ENCODE measurements at regions not wholly inside any gene's neighbourhood (a gene's known extent, or its start where the extent isn't known, plus 50 kb on each side); places are given as distances from the start of the nearest gene placed in this dataset.

DNA sequence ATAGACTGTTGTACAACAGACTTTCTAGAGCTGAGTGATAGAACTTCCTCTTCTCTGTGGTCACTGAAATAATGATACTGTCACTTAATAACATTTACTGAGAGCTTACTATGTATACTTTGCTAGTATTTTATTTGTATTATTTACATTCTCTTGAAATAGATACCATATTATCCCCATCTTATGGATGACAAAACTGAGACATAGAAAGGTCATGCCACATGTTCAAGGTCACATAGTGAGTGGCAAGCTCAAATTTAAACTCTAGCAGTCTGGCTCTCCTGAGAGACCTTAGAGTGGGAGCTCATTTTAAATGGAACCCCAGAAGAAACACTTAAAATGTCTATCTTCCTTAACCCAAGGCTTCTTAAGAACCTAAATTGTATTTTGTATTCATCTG lies 266.6 kb upstream of the CAMK1G start:
- POLR2A ChIA-PET: no interaction called here
- TF ChIP-seq BHLHE40 (IDR thresholded peaks at IDR 0.05; ENCODE audit: borderline replicate concordance): no peak

GRCh38 chr1:209318181-209319056 lies 265.1 kb upstream of the CAMK1G start:
- ChIA-PET CTCF (no interaction called here), POLR2A (no interaction called here)
- no peak for TF ChIP-seq FOXK2 (IDR thresholded peaks at IDR 0.05)
- no peak; the same call in 1 of the 2 replicates for TF ChIP-seq PKNOX1 (IDR thresholded peaks at IDR 0.05)
- TF ChIP-seq ELF4 (IDR thresholded peaks at IDR 0.05): no peak
- TF ChIP-seq NFRKB (IDR thresholded peaks at IDR 0.05): no peak
- TF ChIP-seq L3MBTL2 (conservative IDR thresholded peaks at IDR 0.05): no peak
- TF ChIP-seq CTBP1 (IDR thresholded peaks at IDR 0.05; ENCODE audit: borderline replicate concordance): no peak
- TF ChIP-seq BHLHE40 (IDR thresholded peaks at IDR 0.05; ENCODE audit: borderline replicate concordance): no peak
- no peak for TF ChIP-seq SUZ12 (IDR thresholded peaks at IDR 0.05)
- no peak for TF ChIP-seq SP1 (IDR thresholded peaks at IDR 0.05)
- TF ChIP-seq FOXA1 (IDR thresholded peaks at IDR 0.05): no peak
- TF ChIP-seq ZNF384 (IDR thresholded peaks at IDR 0.05): no peak
- no peak for TF ChIP-seq HDGF (IDR thresholded peaks at IDR 0.05; ENCODE audit: borderline replicate concordance)
- no peak for DNase-seq (ENCODE audit: extremely low spot score)

More for the DNA sequence above, 266.6 kb upstream of the CAMK1G start:
- no peak for DNase-seq (ENCODE audit: extremely low spot score)
- CTCF ChIA-PET: no interaction called here

DNA sequence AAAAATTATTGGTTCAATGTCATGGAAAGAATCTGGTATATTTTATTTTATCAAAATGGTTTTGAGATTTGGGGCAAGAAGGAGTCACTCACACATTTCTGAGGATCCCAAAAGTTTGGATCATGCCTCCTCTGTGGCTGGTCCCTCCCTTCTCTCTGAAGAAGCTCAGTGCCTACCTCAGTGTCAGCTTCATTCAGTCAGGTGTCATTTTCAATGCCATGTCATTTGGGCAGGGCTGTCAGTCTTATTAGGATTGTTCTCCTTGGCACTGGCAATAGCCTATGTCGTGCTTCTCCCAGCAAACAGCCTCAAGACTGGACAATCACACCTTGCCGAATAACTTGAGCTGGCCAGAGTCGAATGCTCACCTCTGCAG lies 264.5 kb upstream of the CAMK1G start:
- POLR2A ChIA-PET: no interaction called here
- CTCF ChIA-PET: no interaction called here
- no peak for TF ChIP-seq FOXA1 (IDR thresholded peaks at IDR 0.05)
- TF ChIP-seq ELF4 (IDR thresholded peaks at IDR 0.05): no peak
- no peak for TF ChIP-seq FOXK2 (IDR thresholded peaks at IDR 0.05)
- no peak for TF ChIP-seq PKNOX1 (IDR thresholded peaks at IDR 0.05)
- TF ChIP-seq TARDBP (IDR thresholded peaks at IDR 0.05): no peak
- TF ChIP-seq ARNT (IDR thresholded peaks at IDR 0.05): no peak
- no peak for TF ChIP-seq ZNF384 (IDR thresholded peaks at IDR 0.05)
- TF ChIP-seq CTBP1 (IDR thresholded peaks at IDR 0.05; ENCODE audit: borderline replicate concordance): no peak
- TF ChIP-seq BHLHE40 (IDR thresholded peaks at IDR 0.05; ENCODE audit: borderline replicate concordance): no peak
- no peak for TF ChIP-seq NFRKB (IDR thresholded peaks at IDR 0.05)
- TF ChIP-seq HDGF (IDR thresholded peaks at IDR 0.05; ENCODE audit: borderline replicate concordance): no peak
- no peak for TF ChIP-seq LEF1 (IDR thresholded peaks at IDR 0.05; ENCODE audit: borderline replicate concordance)
- no peak for TF ChIP-seq FOXM1 (IDR thresholded peaks at IDR 0.05; ENCODE audit: borderline replicate concordance)
- no peak for TF ChIP-seq L3MBTL2 (conservative IDR thresholded peaks at IDR 0.05)
- TF ChIP-seq SP1 (IDR thresholded peaks at IDR 0.05): no peak
- TF ChIP-seq SUZ12 (IDR thresholded peaks at IDR 0.05): no peak
- no peak for DNase-seq (ENCODE audit: extremely low spot score)

GRCh38 chr1:209319549-209319948 lies 264.0 kb upstream of the CAMK1G start:
- CTCF ChIA-PET: no interaction called here
- DNase-seq (ENCODE audit: extremely low spot score): no peak
- TF ChIP-seq NFRKB (IDR thresholded peaks at IDR 0.05) (no peak), SP1 (IDR thresholded peaks at IDR 0.05) (no peak), CTBP1 (IDR thresholded peaks at IDR 0.05; ENCODE audit: borderline replicate concordance) (no peak), L3MBTL2 (conservative IDR thresholded peaks at IDR 0.05) (no peak), FOXM1 (IDR thresholded peaks at IDR 0.05; ENCODE audit: borderline replicate concordance) (no peak), LEF1 (IDR thresholded peaks at IDR 0.05; ENCODE audit: borderline replicate concordance) (no peak), FOXK2 (IDR thresholded peaks at IDR 0.05) (no peak), ARNT (IDR thresholded peaks at IDR 0.05) (no peak), TARDBP (IDR thresholded peaks at IDR 0.05) (no peak), ELF4 (IDR thresholded peaks at IDR 0.05) (no peak), BHLHE40 (IDR thresholded peaks at IDR 0.05; ENCODE audit: borderline replicate concordance) (no peak), SUZ12 (IDR thresholded peaks at IDR 0.05) (no peak), PKNOX1 (IDR thresholded peaks at IDR 0.05) (no peak), FOXA1 (IDR thresholded peaks at IDR 0.05) (no peak), ZNF384 (IDR thresholded peaks at IDR 0.05) (no peak), HDGF (IDR thresholded peaks at IDR 0.05; ENCODE audit: borderline replicate concordance) (no peak)
- POLR2A ChIA-PET: no interaction called here

DNA sequence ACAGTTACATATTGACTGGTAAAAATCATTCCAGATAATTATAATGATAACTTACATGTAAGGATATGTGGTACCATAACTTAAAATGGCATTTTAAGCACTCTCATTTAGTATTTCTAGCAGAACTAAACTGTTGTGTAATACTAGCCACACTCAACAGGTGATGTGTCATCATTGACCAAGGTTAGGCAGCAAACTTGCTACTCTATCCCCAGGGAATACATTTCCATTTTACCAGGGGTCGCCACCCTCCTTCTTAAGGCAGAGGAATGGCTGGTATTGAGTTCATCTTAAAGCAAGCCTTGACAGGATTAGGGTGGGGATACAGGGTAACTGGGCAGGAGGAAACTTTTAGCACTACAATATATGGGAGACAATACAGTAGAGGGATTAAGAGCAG lies 259.8 kb upstream of the CAMK1G start:
- TF ChIP-seq FOXM1 (IDR thresholded peaks at IDR 0.05; ENCODE audit: borderline replicate concordance): no peak
- TF ChIP-seq ELF4 (IDR thresholded peaks at IDR 0.05): no peak
- TF ChIP-seq ZNF384 (IDR thresholded peaks at IDR 0.05): no peak
- no peak for TF ChIP-seq BHLHE40 (IDR thresholded peaks at IDR 0.05; ENCODE audit: borderline replicate concordance)
- no peak for TF ChIP-seq SUZ12 (IDR thresholded peaks at IDR 0.05)
- no peak for TF ChIP-seq HDGF (IDR thresholded peaks at IDR 0.05; ENCODE audit: borderline replicate concordance)
- TF ChIP-seq FOXA1 (IDR thresholded peaks at IDR 0.05): no peak
- no peak for TF ChIP-seq ARNT (IDR thresholded peaks at IDR 0.05)
- TF ChIP-seq NFRKB (IDR thresholded peaks at IDR 0.05): no peak
- TF ChIP-seq FOXK2 (IDR thresholded peaks at IDR 0.05): no peak
- no peak for TF ChIP-seq L3MBTL2 (conservative IDR thresholded peaks at IDR 0.05)
- no peak for TF ChIP-seq CTBP1 (IDR thresholded peaks at IDR 0.05; ENCODE audit: borderline replicate concordance)
- TF ChIP-seq PKNOX1 (IDR thresholded peaks at IDR 0.05): no peak
- no peak for TF ChIP-seq TARDBP (IDR thresholded peaks at IDR 0.05)
- TF ChIP-seq SP1 (IDR thresholded peaks at IDR 0.05): no peak
- TF ChIP-seq LEF1 (IDR thresholded peaks at IDR 0.05; ENCODE audit: borderline replicate concordance): no peak
- CTCF ChIA-PET: no interaction called here
- DNase-seq (ENCODE audit: extremely low spot score): no peak
- POLR2A ChIA-PET: no interaction called here
